A549 (cell line): ENCODE measurements at regions not wholly inside any gene's neighbourhood (a gene's known extent, or its start where the extent isn't known, plus 50 kb on each side); places are given as distances from the start of the nearest gene placed in this dataset.

Experiments used
- ATAC-seq, 2 experiments: fragments of 200-7000 bp in 1 of 2; fragments of >200 bp in 1 of 2; cut with Nextera tagmentation in 1 of 2; cut with Tn5 transposase in 1 of 2; 3 replicates each; pipeline versions ENCODE4 v1.8.0 to v1.9.1; 2018 to 2020; ENCODE audit warnings: mild to moderate bottlenecking in 1 of 2, moderate library complexity in 1 of 2
- CTCF ChIA-PET: fragments of 300-600 bp; sonication (Branson Sonifier 250); formaldehyde crosslinking; extraction: SDS; loops from one replicate; lab custom pipeline; 2021; ENCODE audit warnings: antibody characterized with exemption, inconsistent platforms; lab: Yijun Ruan, JAX
- POLR2A ChIA-PET: fragments of 350-600 bp; formaldehyde crosslinking; extraction: SDS; loops from one replicate; lab custom pipeline; 2021; ENCODE audit warnings: antibody characterized with exemption, inconsistent platforms; lab: Yijun Ruan, JAX
- DNase-seq, 2 experiments: peaks; one replicate each; pipeline versions ENCODE4 v3.0.0 to v3.0.0-alpha.2; 2011 to 2016; ENCODE audit warnings: low read depth in 1 of 2, low spot score in 1 of 2
- FAIRE-seq: peaks from 2 replicates; lab custom pipeline; 2011; peaks lifted over from hg19 to GRCh38; lab: Jason Lieb, UNC
- H3K27ac ChIP-seq, 2 experiments: fragments of >200 bp; sonication (Bioruptor Twin); formaldehyde crosslinking; 3 replicates each; pipeline ENCODE4 v1.5.1; 2016 to 2017
- H3K4me1 ChIP-seq: fragments of >200 bp; sonication (Bioruptor Twin); formaldehyde crosslinking; 3 replicates; pipeline ENCODE4 v1.6.1; 2016
- H3K4me2 ChIP-seq: fragments of >200 bp; sonication (Bioruptor Twin); formaldehyde crosslinking; 3 replicates; pipeline ENCODE4 v1.6.1; 2016
- H3K4me3 ChIP-seq: fragments of >200 bp; sonication (Bioruptor Twin); formaldehyde crosslinking; 3 replicates; pipeline ENCODE4 v1.5.1; 2016
- H3K9me3 ChIP-seq: fragments of >200 bp; sonication (Bioruptor Twin); formaldehyde crosslinking; 3 replicates; pipeline ENCODE4 v1.6.1; 2016
- ATOH8 ChIP-seq: fragments of 250-450 bp; sonication (Bioruptor Pico); IDR thresholded peaks from 2 replicates; pipeline ENCODE4 v1.5.0; 2020; ENCODE audit warnings: low read depth, mild to moderate bottlenecking, moderate library complexity
- CEBPB ChIP-seq, 2 experiments: fragments of >200 bp in 1 of 2; sonication (Bioruptor Twin) in 1 of 2; formaldehyde crosslinking in 1 of 2; IDR thresholded peaks; 2 replicates each; pipeline ENCODE4 v1.6.1; 2012 to 2016
- CHD2 ChIP-seq: fragments of 150-350 bp; IDR thresholded peaks from 2 replicates; pipeline ENCODE4 v1.6.1; 2014; ENCODE audit warnings: low read length; ENCODE audit not compliant: partially characterized antibody
- CTCF ChIP-seq: fragments of >200 bp; sonication (Bioruptor Twin); formaldehyde crosslinking; IDR thresholded peaks from 3 replicates; pipeline ENCODE4 v1.5.1; 2016
- E2F6 ChIP-seq: IDR thresholded peaks from 2 replicates; pipeline ENCODE4 v1.6.1; 2012; ENCODE audit warnings: low read depth, borderline replicate concordance
- EHF ChIP-seq: fragments of 250-450 bp; sonication (Bioruptor Pico); IDR thresholded peaks from 2 replicates; pipeline ENCODE4 v1.5.0; 2020; ENCODE audit warnings: mild to moderate bottlenecking
- ESRRA ChIP-seq: fragments of 150-350 bp; IDR thresholded peaks from 2 replicates; pipeline ENCODE4 v1.6.1; 2014; ENCODE audit warnings: mild to moderate bottlenecking, low read length, borderline replicate concordance
- FOSL2 ChIP-seq, 2 experiments: fragments of 450-650 bp in 1 of 2; fragments of >200 bp in 1 of 2; sonication (Bioruptor Twin) in 1 of 2; formaldehyde crosslinking; IDR thresholded peaks; 2 replicates each; pipeline versions ENCODE4 v1.5.0 to v1.6.1; 2016 to 2020; ENCODE audit warnings: mild to moderate bottlenecking in 1 of 2, moderate library complexity in 1 of 2
- HDAC2 ChIP-seq: fragments of 200-600 bp; sonication (generic); IDR thresholded peaks from 2 replicates; pipeline ENCODE4 v1.6.1; 2016
- HES2 ChIP-seq: fragments of >200 bp; sonication (Bioruptor Twin); formaldehyde crosslinking; IDR thresholded peaks from 2 replicates; pipeline ENCODE4 v1.6.1; 2016
- HEYL ChIP-seq: fragments of 250-450 bp; sonication (Bioruptor Pico); IDR thresholded peaks from 2 replicates; pipeline ENCODE4 v1.8.0; 2021; ENCODE audit warnings: mild to moderate bottlenecking, moderate library complexity
- HOXB13 ChIP-seq: fragments of 250-450 bp; sonication (Bioruptor Pico); IDR thresholded peaks from 2 replicates; pipeline ENCODE4 v1.5.0; 2020; ENCODE audit warnings: low read depth, mild to moderate bottlenecking, moderate library complexity
- MAFK ChIP-seq: fragments of 450-650 bp; IDR thresholded peaks from 2 replicates; pipeline ENCODE4 v1.6.1; 2014; ENCODE audit not compliant: partially characterized antibody
- MYC ChIP-seq: IDR thresholded peaks from 2 replicates; pipeline ENCODE4 v1.6.1; 2012; ENCODE audit warnings: mild to moderate bottlenecking, inconsistent platforms, low read length, improper control_type of control experiment, borderline replicate concordance
- NPAS2 ChIP-seq: fragments of 250-450 bp; sonication (Bioruptor Pico); IDR thresholded peaks from 2 replicates; pipeline ENCODE4 v1.8.0; 2022; ENCODE audit warnings: mild to moderate bottlenecking, moderate library complexity, borderline replicate concordance
- NR3C1 ChIP-seq: fragments of >200 bp; sonication (Bioruptor Twin); formaldehyde crosslinking; IDR thresholded peaks from 3 replicates; pipeline ENCODE4 v1.6.1; 2017
- PBX3 ChIP-seq: IDR thresholded peaks from 2 replicates; pipeline ENCODE4 v1.6.1; 2012
- POLR2AphosphoS2 ChIP-seq: conservative IDR thresholded peaks from 2 replicates; pipeline ENCODE4 v1.6.1; 2012; ENCODE audit warnings: low read length, improper control_type of control experiment, inconsistent platforms
- RCOR1 ChIP-seq: fragments of 150-350 bp; IDR thresholded peaks from 2 replicates; pipeline ENCODE4 v1.6.1; 2014; ENCODE audit warnings: antibody characterized with exemption, low read length, low read depth
- RFX5 ChIP-seq: fragments of 450-650 bp; IDR thresholded peaks from 2 replicates; pipeline ENCODE4 v1.7.1; 2014; ENCODE audit warnings: antibody characterized with exemption, mild to moderate bottlenecking, moderate library complexity
- RNF2 ChIP-seq: fragments of 200-600 bp; sonication (generic); IDR thresholded peaks from 2 replicates; pipeline ENCODE4 v1.6.1; 2016; ENCODE audit warnings: low read depth, mild to moderate bottlenecking, antibody characterized with exemption, moderate library complexity, borderline replicate concordance
- SMC3 ChIP-seq: fragments of >200 bp; sonication (Bioruptor Twin); formaldehyde crosslinking; IDR thresholded peaks from 3 replicates; pipeline ENCODE4 v1.6.1; 2018; ENCODE audit warnings: inconsistent platforms
- USF2 ChIP-seq: fragments of 450-650 bp; IDR thresholded peaks from 2 replicates; pipeline ENCODE4 v1.6.1; 2014; ENCODE audit warnings: antibody characterized with exemption
- ZFP36 ChIP-seq: fragments of 450-650 bp; IDR thresholded peaks from 2 replicates; pipeline ENCODE4 v1.6.1; 2014; ENCODE audit warnings: borderline replicate concordance; ENCODE audit not compliant: partially characterized antibody
- ZNF302 ChIP-seq: fragments of 250-450 bp; sonication (Bioruptor Pico); IDR thresholded peaks from 2 replicates; pipeline ENCODE4 v1.9.0; 2021; ENCODE audit warnings: inconsistent platforms, mild to moderate bottlenecking, moderate library complexity
- WGBS: methylation state at CpG from one replicate; pipeline ENCODE4 v1.1.6; 2017; ENCODE audit errors: missing lambda C conversion rate; 5-methylcytosine and 5-hydroxymethylcytosine counted together
- TF ChIP-seq, protein P1 (sequence below): fragments of 150-350 bp; IDR thresholded peaks from 2 replicates; pipeline ENCODE4 v1.6.1; 2014; ENCODE audit warnings: low read depth, mild to moderate bottlenecking, low read length

DNA sequence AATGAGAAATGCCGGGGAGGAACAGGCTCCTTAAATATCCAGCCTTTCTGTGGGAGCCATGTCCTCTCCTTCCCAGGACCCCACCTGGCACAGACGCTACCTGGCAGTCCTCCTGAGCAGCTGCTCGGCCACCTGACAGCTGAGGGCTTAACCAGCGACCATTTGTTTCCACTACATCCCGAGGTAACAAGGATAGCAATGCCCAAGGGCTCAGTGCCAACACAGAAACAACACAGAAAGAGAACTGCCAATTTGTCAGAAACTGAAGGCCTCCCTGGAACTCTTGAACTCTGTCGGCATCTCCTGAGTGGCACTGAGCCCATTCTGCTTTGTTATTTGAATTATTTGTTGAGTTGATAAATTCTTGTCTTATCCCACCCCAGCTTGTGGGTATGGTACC lies 122.2 kb upstream of the ARHGAP28 start:
- TF ChIP-seq RFX5: no peak
- no peak for TF ChIP-seq NPAS2
- TF ChIP-seq NR3C1: no peak
- TF ChIP-seq ATOH8 (CRISPR knock-in tag): no peak
- no peak for TF ChIP-seq CHD2
- TF ChIP-seq RCOR1: no peak
- no peak for TF ChIP-seq HDAC2
- TF ChIP-seq EHF (CRISPR knock-in tag): no peak
- no peak for TF ChIP-seq ZNF302 (CRISPR knock-in tag)
- no peak for TF ChIP-seq POLR2AphosphoS2
- TF ChIP-seq, protein P1, sequence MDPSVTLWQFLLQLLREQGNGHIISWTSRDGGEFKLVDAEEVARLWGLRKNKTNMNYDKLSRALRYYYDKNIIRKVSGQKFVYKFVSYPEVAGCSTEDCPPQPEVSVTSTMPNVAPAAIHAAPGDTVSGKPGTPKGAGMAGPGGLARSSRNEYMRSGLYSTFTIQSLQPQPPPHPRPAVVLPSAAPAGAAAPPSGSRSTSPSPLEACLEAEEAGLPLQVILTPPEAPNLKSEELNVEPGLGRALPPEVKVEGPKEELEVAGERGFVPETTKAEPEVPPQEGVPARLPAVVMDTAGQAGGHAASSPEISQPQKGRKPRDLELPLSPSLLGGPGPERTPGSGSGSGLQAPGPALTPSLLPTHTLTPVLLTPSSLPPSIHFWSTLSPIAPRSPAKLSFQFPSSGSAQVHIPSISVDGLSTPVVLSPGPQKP: no peak
- no peak for TF ChIP-seq MAFK
- ChIA-PET POLR2A (no interaction called here), CTCF (no interaction called here)
- DNase-seq: no peak
- Histone ChIP-seq H3K9me3 (no peaks in the 10 kb centered on the region), H3K27ac (no peak overlapping the region), H3K4me2 (no peak overlapping the region), H3K4me1 (no peaks in the 10 kb centered on the region), H3K4me3 (no peak overlapping the region)
- 6% methylated on average over 6 of the region's 6 CpGs for WGBS
- FAIRE-seq: no peak
- ATAC-seq: no peak

- Histone ChIP-seq H3K4me1 (no peaks in the 10 kb centered on the region), H3K4me3 (no peak overlapping the region), H3K27ac (no peak overlapping the region), H3K4me2 (no peak overlapping the region), H3K9me3 (no peaks in the 10 kb centered on the region)
- no peak for FAIRE-seq
- no peak for ATAC-seq
- DNase-seq: no peak
- WGBS: 44% methylated on average over 7 of the region's 7 CpGs
- POLR2A ChIA-PET: no interaction called here
- TF ChIP-seq MAFK (peak; percentile 77), HES2 (no peak), CEBPB (IDR thresholded peaks at IDR 0.05) (no peak), ESRRA (no peak)
- TF ChIP-seq, protein P1: no peak
- TF ChIP-seq, all 56 proteins: peak for 1
- CTCF ChIA-PET: no interaction called here
These were observed 119.8 kb upstream of the ARHGAP28 start for GRCh38 chr18:6609666-6610264.

- ATAC-seq (no peak), DNase-seq (no peak), FAIRE-seq (no peak)
- Histone ChIP-seq H3K9me3 (no peaks in the 10 kb centered on the region), H3K4me3 (no peak overlapping the region), H3K4me2 (no peak overlapping the region), H3K4me1 (no peaks in the 10 kb centered on the region), H3K27ac (no peak overlapping the region)
- WGBS: 19% methylated on average over 3 of the region's 3 CpGs
- ChIA-PET CTCF (no interaction called here), POLR2A (no interaction called here)
- TF ChIP-seq SMC3 (no peak), NR3C1 (no peak), HEYL (no peak), PBX3 (no peak), FOSL2 (IDR thresholded peaks at IDR 0.05) (no peak), FOSL2 (CRISPR knock-in tag; IDR thresholded peaks at IDR 0.05) (no peak), USF2 (no peak), CTCF (no peak), MYC (no peak), E2F6 (no peak), ZFP36 (no peak), RNF2 (no peak), RCOR1 (no peak), HOXB13 (CRISPR knock-in tag) (no peak)
These were observed 119.0 kb upstream of the ARHGAP28 start for GRCh38 chr18:6610466-6610865.
